ENCODE measurements at regions not wholly inside any gene's neighbourhood (a gene's known extent, or its start where the extent isn't known, plus 50 kb on each side); places are given as distances from the start of the nearest gene placed in this dataset.

- TF ChIP-seq CTCF (IDR thresholded peaks at IDR 0.05) (no peak), EZH2 (IDR thresholded peaks at IDR 0.05) (no peak), EZH2phosphoT487 (IDR thresholded peaks at IDR 0.05) (no peak)
Measured at GRCh38 chrX:130467936-130468335, 66.1 kb downstream of the RBMX2 start.
